ENCODE measurements at regions not wholly inside any gene's neighbourhood (a gene's known extent, or its start where the extent isn't known, plus 50 kb on each side); places are given as distances from the start of the nearest gene placed in this dataset.

- TF ChIP-seq CTCF (conservative IDR thresholded peaks at IDR 0.05; ENCODE audit: low read depth, low read length) (no peak), EZH2 (IDR thresholded peaks at IDR 0.05; ENCODE audit: borderline replicate concordance, low read depth, low read length, poor library complexity, severe bottlenecking) (no peak)
These were observed 297.4 kb downstream of the ENC1 start for GRCh38 chr5:74342948-74343682.
